AG20443 (cell line): ENCODE measurements at regions not wholly inside any gene's neighbourhood (a gene's known extent, or its start where the extent isn't known, plus 50 kb on each side); places are given as distances from the start of the nearest gene placed in this dataset.
"Not testable (repeated sequence)": the region's sequence is repeated elsewhere in the genome, so short reads cannot be mapped to it uniquely, and the experiment has no call there.

Experiments
- DNase-seq: peaks from one replicate; pipeline ENCODE4 v3.0.0; 2012; ENCODE audit warnings: low spot score, mixed read lengths

DNA sequence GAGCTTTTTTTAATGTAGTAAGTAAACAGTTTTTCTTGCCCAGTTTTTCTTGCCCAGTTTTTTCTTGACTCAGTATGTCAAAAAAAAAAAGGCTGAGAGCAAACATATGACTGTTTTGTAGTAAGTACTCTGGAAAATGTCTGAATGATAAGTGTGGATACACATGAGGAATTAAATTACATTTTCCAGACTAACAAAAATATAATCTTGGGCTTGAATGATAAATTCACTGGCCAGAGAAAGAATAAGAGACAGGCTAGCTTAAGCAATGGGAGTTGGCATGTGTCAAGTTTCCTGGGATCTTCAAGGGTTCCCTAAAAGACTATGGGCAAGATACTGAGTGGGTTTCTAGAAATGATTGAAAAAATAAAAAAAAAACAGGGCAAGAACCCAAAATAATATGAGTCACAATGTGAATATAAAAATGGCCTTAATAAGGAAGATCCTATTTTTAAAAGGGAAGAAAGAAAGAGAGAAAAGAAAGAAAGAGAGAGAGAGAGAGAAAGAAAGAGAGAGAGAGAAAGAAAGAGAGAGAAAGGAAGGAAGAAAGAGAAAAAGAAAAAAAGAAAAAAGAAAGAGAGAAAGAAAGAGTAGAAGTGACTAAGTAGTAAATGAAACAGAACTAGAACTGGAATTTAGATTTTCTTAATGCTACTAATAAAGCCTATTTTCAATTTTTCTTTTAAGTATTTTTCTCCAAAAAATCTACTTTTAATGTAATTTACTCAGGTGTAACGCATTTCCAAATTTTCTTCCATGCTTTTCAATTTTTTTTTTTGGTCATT, 60.2 kb downstream of the TFPI2 start:
- no peak for DNase-seq

DNA sequence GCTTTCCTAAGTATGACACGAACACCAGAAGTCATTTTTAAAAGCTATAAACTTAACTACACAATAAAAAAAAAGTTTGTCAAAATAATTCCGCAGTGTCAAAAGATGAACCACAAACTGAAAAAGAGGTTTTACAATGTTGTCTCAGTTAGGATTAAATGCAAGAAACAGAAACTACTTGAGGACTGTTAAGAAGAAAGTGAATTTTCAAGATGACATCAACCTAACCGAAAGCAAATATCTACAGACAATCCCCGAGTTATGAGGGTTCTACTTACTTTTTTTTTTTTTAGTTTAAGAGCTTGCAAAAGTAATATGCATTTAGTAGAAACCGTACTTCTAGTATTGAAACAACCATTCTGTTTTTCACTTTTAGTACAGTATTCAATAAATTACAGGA, 62.3 kb downstream of the TFPI2 start:
- DNase-seq: no peak

DNA sequence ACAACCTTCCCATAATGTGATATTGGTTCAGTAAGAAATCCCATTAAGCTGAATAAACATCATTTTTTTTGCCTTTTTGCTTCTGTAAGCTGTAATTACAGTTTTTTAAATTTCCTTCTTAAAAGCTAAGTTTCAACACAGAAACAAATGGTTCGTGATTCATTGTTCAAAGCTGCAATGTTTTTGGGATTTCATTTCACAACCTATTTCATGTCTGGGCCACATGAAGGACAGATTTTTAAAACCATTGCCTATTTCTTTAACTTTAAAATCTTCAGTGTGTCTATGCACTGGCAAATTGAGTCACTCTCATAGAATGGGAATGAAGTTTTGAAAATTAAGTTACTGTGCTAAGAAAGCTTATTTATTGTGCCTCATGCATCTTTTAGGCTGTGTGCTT, 66.9 kb downstream of the TFPI2 start:
- DNase-seq: peak; percentile 9

DNA sequence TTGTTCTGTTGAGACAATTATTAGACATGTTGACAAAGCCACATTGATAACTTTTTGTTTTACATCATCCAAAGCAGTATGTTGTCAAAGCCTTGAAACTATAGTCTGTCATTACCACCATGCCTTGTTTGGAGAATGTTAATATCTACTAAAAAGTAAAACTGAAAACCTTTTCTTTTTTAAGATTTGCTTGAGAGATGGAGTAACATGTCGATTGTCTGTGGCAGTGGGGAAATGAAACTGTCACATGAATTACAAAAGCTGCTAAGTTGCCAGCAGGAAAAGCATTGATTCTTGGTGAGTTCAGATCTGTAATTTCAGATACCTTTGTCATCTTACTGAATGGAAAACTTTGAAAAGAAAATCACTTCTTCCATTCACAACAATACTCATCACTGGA, 69.1 kb downstream of the TFPI2 start:
- DNase-seq: no peak

DNA sequence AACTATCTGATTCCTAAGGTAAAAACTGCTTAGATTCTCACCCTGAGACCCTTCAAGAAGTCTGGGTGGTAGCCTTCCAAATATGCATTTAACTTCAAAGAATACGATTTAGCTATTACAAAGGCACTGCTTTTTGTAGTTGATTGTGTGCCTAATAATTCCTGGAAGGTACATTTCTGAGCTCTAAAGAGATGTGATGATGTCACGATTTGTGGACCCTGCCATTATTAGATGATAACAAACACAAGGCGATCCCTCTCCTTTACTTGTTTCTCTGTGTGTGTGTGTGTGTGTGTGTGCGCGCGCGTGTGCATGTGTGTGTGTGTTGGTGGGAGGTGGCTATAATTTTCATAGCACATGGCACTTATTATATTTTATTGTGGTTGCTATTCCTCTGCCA, 70.9 kb downstream of the TFPI2 start:
- DNase-seq: no peak

DNA sequence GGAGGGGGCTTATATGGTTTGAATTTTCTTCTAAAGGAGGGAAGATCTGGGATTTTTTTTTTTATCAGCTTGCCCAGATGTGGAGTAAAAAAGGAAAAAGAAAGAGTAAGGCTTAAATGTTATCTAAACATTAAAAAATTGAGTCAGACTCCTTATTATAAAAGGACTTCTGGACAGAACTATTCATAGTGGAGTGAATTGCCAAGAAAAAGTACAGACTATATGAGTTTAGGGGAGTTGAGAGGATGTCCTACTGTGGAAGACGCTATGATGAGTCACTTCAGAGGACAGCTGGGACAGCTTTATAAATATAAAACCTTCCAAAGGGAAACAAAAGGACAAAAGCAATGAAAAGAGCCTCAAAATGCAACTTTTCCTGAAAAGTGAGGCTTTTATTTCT, 73.0 kb downstream of the TFPI2 start:
- DNase-seq: no peak

DNA sequence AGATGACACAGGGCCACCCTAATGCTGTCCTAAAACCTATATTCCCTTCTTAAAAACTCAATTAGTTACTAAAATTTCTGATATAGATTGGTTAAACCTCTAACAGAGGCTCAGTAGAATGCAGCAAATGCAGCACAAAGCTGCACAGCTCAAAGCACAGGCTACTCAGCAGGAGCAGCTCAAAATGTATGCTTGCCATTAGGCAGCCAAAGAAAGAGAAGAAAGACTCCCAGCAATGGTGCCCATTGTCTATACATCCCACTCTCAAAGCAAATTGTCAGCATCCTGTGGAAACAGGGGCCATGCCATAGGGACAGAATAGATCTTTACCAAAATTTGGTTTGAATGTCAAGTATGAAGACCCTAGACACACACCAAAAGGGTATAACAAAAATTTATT, 73.5 kb downstream of the TFPI2 start:
- no peak for DNase-seq

DNA sequence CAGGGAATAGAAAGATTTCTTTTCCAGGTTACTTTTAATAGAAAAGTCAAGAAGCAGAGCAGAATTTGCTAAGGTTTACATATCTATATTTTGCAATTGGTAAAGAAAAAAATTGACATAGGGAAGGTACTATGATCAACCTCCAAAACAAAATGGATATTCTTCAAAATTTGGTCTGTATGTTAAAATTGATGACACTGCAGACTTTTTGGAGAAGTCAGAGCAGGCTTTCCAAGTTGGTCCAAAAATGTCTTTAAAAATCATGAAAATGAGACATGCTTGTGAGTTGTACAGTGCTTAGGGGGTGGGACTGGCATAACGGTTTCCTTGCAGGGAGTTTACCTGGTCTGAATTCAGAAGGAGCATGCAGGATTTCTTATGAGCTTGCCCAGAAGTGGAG, 77.0 kb downstream of the TFPI2 start:
- no peak for DNase-seq

DNA sequence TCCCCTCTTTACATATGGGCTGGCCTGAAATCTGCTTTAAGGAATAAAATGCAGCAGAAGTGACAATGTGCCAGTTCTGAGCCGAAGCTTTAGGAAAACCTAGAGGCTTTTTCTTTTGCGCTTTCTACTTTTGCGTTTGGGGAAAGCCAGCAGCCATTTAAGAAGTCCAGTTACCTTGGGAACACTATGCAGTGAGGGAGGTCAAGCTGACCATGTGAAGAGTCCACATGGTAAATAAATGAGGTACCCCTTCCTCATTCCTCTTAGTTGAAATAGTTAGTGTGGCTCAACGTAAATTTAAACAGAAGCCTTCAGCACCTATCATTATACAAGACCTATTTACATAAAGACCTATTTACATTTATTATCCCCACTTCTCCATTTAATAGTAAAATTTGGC, 78.5 kb downstream of the TFPI2 start:
- no peak for DNase-seq

DNA sequence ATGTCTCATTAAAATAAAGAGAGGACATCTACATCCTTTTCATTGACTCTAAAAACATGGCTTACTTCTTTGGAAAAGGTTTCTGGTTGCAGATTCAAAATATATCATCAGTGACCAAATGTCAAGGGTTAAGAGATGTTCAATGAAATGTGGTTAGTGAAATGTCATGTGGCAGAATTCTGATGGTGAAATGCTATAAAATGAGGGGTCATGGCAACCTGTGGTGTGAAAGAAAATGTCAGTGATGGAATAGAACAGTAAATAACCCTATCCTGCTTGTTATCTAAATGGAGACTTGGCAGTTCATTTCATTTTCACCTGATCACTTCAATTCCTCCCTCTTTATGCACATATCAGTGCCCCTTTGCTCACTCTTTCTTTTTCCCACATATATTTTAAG, 79.4 kb downstream of the TFPI2 start:
- no peak for DNase-seq

DNA sequence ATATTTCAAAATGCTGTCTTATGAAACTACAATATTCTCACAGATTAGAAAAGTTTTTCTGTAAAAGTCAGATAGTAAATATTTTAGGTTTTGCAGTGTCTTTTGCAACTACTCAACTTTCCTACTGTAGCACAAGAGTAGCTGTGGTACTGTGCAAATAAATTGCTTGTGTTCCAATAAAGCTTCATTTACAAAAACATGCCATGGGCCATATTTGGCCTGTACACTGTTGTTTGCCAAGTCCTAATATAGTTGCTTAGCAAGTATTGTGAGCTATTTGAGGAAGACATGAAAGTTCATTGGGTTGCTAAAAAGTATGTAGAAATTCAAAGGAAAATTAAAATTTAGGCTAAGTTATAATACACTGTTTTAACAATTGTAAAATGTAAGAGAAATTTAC, 80.0 kb downstream of the TFPI2 start:
- DNase-seq: no peak

DNA sequence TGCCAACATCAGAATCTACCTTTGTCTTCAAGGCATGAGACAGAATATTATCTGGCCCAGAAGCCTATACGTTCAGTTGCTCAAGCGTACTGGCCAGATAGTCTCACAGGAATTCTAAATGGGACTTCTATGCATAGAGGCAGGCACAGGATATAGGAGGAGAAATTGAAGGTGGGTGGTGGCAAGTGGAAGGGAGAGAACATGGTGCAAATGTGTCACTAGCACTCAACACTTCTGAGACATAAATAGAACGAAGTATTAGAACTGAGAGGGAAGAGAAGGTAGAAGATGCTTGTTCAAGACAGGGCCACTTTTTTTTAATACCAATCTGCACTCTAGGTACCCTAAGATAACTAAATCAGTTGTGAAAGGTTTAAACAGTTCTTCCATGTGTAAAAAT, 85.8 kb downstream of the TFPI2 start:
- DNase-seq: no peak

DNA sequence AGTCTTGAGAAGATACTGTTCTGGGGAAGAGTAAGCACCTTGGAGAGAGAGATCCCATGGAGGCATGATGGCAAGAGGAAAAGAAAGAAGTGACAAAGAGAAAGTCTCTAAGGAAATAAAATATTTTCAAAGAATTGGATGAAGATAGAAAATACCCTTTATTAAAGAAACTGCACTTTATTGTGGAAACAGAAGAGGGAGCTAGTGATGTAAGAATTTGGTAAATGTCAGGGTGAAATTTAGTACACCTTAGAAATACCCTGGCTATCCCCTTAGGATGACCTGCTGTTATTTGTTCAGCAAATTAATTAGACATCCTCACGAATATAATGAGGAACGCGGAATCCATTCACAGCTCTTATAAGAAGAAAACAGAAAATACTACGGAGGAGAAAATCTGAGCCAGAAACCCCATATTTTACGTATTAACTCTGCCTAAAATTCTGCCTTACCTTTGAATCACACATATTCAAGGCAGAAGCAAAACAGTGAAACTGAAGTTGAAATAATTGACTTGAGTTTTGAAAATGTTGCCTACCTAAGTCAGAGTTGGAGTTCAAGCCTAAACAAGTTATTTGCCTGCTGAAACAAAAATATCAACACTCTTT, 90.7 kb downstream of the TFPI2 start:
- peak; percentile 25 for DNase-seq

DNA sequence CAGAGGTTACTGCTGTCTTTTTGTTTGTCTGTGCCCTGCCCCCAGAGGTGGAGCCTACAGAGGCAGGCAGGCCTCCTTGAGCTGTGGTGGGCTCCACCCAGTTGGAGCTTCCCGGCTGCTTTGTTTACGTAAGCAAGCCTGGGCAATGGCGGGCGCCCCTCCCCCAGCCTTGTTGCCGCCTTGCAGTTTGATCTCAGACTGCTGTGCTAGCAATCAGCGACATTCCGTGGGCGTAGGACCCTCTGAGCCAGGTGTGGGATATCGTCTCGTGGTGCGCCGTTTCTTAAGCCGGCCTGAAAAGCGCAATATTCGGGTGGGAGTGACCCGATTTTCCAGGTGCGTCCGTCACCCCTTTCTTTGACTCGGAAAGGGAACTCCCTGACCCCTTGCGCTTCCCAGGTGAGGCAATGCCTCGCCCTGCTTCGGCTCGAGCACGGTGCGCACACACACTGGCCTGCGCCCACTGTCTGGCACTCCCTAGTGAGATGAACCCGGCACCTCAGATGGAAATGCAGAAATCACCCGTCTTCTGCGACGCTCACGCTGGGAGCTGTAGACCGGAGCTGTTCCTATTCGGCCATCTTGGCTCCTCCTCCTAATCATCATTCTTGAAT, 97.4 kb downstream of the TFPI2 start:
- DNase-seq: not testable (repeated sequence)

DNA sequence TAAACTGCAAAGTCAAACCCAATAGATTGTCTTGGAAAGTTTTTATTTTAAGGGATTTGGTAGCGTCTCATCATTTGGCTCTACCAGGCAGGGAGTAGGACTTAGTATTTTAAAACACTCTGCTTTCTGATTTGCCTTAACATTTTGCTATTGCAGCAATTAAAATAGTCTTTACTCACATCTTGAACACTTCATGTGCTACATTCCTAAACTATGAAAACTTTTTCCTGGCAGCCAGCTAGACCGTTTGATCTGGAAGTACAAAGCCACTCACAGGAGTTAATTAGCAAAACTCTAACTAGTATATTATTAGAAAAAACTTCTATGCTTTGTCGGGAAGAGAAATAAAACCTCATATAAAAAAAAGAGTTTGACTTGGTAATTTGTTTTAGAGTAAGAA, 111.4 kb downstream of the TFPI2 start:
- DNase-seq: no peak

DNA sequence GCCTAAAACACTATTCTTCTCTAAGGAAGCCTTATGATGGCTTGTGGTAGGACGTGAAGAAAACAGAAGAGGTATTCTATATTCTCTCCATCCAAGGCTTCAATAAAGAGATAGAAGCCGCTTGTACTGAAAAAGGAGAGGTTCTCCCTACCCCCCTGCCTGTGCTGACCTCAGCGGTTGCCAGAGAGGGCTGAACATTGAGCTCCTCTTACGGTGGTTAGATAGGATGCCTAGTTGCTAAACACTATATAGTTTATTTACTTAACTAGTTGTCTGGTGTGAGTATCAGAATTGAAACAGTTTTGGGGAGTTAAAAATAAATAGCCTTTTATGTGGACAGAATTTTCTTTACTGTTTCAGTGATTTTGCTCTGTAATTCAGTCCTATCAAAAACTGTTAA, 112.2 kb downstream of the TFPI2 start:
- DNase-seq: no peak

DNA sequence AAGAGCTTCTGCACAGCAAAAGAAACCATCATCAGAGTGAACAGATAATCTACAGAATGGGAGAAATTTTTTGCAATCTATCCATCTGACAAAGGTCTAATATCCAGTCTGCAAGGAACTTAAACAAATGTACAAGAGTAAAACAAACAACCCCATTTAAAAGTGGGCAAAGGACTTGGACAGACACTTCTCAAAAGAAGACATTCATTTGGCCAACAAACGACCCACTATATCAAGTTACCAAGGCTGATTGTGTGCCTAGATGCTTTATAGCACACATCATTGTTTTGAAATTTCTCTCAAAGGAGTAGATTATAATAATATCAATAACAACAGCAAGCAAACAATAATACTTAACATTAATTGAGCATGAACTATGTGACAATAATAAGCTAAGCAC, 117.1 kb downstream of the TFPI2 start:
- no peak for DNase-seq

DNA sequence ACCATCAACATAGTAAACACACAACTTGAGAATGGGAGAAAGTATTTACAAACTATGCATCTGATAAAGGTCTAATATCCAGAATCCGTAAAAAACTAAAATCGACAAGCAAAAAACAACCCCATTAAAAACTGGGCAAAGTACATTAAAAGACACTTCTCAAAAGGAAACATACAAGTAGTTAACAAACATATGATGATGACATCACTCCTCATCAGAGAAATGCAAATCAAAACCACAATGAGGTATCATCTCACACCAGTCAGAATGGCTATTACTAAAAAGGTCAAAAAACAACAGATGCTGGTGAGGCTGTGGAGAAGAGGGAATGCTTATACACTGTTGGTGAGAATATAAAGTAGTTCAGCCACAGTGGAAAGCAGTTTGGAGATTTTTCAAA, 125.1 kb downstream of the TFPI2 start:
- DNase-seq: no peak

DNA sequence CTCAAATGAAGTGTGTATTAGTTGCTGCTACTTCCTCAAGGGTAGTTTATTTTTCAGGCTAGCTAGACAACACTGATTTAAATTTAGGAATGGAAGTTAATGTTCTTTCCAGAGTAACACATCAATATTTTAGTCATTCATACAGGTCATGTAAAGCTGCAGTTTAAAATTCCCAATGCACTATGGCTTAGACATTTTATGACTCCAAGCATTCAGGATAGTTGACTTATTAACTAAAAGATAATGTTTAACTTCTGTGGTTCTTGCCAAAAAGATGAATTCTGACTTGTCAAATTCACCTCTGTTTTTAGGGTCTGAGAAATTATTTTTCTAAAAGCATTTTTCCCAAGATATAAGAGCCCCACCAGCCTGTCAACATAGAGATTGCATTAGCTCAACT, 131.9 kb downstream of the TFPI2 start:
- no peak for DNase-seq

DNA sequence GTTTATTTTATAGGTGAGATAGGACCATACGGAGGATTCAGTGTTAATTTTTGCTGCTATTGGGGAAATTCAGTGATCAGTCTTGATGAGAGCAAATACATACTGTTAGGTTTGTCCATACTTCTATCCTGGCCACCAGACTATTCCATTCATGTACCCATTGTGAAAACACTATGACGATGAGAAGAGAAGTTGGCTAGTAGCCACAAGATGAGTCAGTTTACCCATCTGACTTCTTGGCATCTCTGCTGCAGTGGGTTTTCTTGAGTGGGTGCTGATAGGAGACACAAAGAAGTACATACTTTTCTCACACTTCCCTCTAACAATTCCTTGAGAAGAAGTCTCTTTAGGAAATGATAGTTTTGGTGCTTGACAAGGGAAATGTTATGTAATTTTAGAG, 133.1 kb downstream of the TFPI2 start:
- DNase-seq: no peak

DNA sequence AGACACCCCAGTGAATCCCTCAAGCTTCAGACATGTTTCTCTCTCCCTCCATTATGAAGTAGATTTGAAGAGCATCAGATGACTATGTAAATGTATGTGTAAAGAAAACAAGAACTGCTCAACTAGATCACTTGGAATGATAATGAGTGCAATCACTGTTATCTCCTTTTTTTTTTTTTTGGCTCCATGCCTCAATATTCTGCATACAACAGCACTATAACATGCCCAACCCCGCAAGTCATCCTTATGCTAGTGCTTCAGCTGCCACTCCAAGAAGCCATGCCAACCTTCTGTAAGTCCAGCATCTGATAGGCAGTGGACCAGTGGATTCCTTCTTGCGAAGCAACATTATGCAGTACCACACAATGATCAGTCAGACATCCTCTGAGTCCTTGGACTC, 133.7 kb downstream of the TFPI2 start:
- DNase-seq: no peak

DNA sequence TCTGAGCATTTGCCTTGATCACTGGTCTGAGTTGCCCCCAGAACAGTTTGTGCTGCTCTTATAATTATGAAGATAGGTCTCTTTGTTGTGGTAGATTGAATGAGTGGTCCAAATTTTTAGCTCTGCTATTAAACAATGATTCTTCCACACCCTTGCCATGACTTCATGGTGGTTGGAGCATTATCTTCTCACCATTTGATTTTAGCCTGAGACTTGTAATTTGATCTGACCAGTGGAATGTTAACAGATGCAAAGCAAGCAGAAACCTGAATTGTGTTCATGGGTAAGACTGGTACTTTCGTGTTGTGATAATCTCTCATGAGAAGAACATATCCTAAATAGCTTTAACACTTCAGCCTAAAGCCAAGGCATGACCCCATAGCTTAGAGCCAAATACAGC, 139.1 kb downstream of the TFPI2 start:
- DNase-seq: no peak

DNA sequence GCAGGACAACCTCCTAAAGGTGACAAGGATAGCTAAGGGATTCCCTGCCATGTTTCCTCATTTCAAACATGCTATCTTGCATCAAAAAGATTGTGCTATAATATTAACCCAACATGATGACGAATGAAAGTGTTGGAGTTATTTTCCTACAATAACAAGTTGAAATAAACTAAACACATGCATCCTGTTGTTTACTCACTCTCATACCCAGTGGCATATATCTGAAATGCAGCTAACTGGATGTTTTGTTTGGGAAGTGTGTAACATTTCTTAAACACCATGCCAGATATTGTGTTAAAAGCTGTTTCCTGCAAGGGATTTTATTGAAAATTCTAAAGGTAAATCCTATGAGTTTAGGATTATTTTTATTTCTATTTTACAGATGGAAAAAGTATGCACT, 139.6 kb downstream of the TFPI2 start:
- no peak for DNase-seq

DNA sequence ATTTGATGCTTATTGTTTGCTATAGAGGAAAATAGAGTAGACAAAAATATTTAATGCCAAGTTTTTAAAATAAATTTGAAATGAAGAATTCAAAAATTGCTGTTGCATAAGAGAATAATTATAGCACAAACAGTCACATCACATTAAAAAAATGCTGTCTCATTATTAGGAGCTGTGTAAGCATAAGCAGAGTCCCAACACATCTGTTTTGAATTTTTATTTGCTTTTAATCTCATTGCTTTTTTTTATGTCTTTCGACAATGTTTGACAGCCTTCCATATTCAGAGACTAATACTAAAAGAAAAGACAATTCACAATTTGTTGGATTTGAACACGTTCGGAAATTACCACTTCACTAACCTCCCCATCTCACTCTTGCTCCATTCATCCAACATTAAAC, 143.5 kb downstream of the TFPI2 start:
- DNase-seq: peak; percentile 15
